HepG2 (cell line): ENCODE measurements at regions not wholly inside any gene's neighbourhood (a gene's known extent, or its start where the extent isn't known, plus 50 kb on each side); places are given as distances from the start of the nearest gene placed in this dataset.

Experiments
- ATAC-seq: fragments of 200-7000 bp; cut with Tn5 transposase; 3 replicates; pipeline ENCODE4 v1.9.1; 2020; ENCODE audit warnings: mild to moderate bottlenecking, moderate library complexity
- BruUV-seq: library from RNA; stranded (reverse); fragments of 400-500 nt; replicated peaks from 2 replicates; lab custom pipeline; 2021; lab: Mats Ljungman, UMichigan
- CTCF ChIA-PET: fragments of 300-600 bp; formaldehyde crosslinking; extraction: SDS; loops from one replicate; lab custom pipeline; 2021; ENCODE audit warnings: low total read pairs, inconsistent platforms, low intra/inter-chr PET ratio; lab: Yijun Ruan, JAX
- POLR2A ChIA-PET: fragments of 350-600 bp; sonication (Branson Sonifier 250); formaldehyde crosslinking; loops from one replicate; lab custom pipeline; 2020; ENCODE audit warnings: antibody characterized with exemption, inconsistent platforms; lab: Yijun Ruan, JAX
- DNase-seq: peaks from one replicate; pipeline ENCODE4 v3.0.0-alpha.2; 2015; ENCODE audit warnings: low spot score
- FAIRE-seq: peaks from 3 replicates; lab custom pipeline; 2011; peaks lifted over from hg19 to GRCh38; lab: Jason Lieb, UNC
- H2AFZ ChIP-seq: one replicate; pipeline ENCODE4 v1.6.1; 2011; ENCODE audit warnings: low read length, inconsistent platforms
- H3K27ac ChIP-seq: fragments of 300-600 bp; 3 replicates; pipeline ENCODE4 v1.8.0; 2011; ENCODE audit warnings: mixed run types, mild to moderate bottlenecking, mixed read lengths, low read length, inconsistent platforms; ENCODE audit not compliant: insufficient read depth; ENCODE audit errors: extremely low read length
- H3K27me3 ChIP-seq, 2 experiments: fragments of 200-600 bp in 1 of 2; 2 replicates in 1 of 2; 3 replicates in 1 of 2; pipeline versions ENCODE4 v1.6.0 to v1.8.0; 2011; ENCODE audit warnings: low read length in 2 of 2, mild to moderate bottlenecking in 2 of 2, moderate library complexity in 2 of 2, inconsistent platforms in 1 of 2; ENCODE audit not compliant: insufficient read depth in 2 of 2, control insufficient read depth in 1 of 2
- H3K36me3 ChIP-seq, 2 experiments: fragments of 200-600 bp in 1 of 2; replicated peaks in 1 of 2; 2 replicates in 1 of 2; 3 replicates in 1 of 2; pipeline versions ENCODE4 v1.5.1 to v1.8.0; 2011; ENCODE audit warnings: low read length in 2 of 2, inconsistent platforms in 1 of 2; ENCODE audit not compliant: insufficient read depth in 2 of 2, control insufficient read depth in 1 of 2
- H3K4me1 ChIP-seq: 2 replicates; pipeline ENCODE4 v1.5.1; 2012; ENCODE audit warnings: low read length, inconsistent platforms; ENCODE audit not compliant: insufficient read depth
- H3K4me2 ChIP-seq: 2 replicates; pipeline ENCODE4 v1.6.0; 2011; ENCODE audit warnings: low read depth, low read length, inconsistent platforms
- H3K4me3 ChIP-seq, 3 experiments: fragments of 200-600 bp in 1 of 3; sonication (generic), shearing (Covaris generic) in 1 of 3; replicated peaks in 1 of 3; 2 replicates each; pipeline ENCODE4 v1.5.1; 2011 to 2016; ENCODE audit warnings: low read length in 3 of 3, inconsistent platforms in 2 of 3, low read depth in 2 of 3, mild to moderate bottlenecking in 2 of 3, control low read depth in 1 of 3, mixed read lengths in 1 of 3; ENCODE audit not compliant: insufficient read depth in 1 of 3
- H3K79me2 ChIP-seq: one replicate; pipeline ENCODE4 v1.6.1; 2011; ENCODE audit warnings: low read length, inconsistent platforms; ENCODE audit not compliant: insufficient read depth
- H3K9ac ChIP-seq: 2 replicates; pipeline ENCODE4 v1.6.0; 2011; ENCODE audit warnings: mild to moderate bottlenecking, low read depth, low read length, inconsistent platforms; ENCODE audit not compliant: insufficient read depth
- H3K9me3 ChIP-seq: 2 replicates; pipeline ENCODE4 v1.5.1; 2012; ENCODE audit warnings: mild to moderate bottlenecking, low read length
- H4K20me1 ChIP-seq: 2 replicates; pipeline ENCODE4 v1.6.0; 2011; ENCODE audit warnings: inconsistent platforms, mild to moderate bottlenecking, low read length, moderate library complexity; ENCODE audit not compliant: insufficient read depth
- GPBP1L1 ChIP-seq: sonication (generic); formaldehyde crosslinking; IDR thresholded peaks from 2 replicates; pipeline ENCODE4 v1.5.0; 2020; ENCODE audit warnings: mild to moderate bottlenecking, missing genetic modification reagents
- NONO ChIP-seq, 2 experiments: fragments of 450-650 bp in 1 of 2; sonication (generic) in 1 of 2; formaldehyde crosslinking in 1 of 2; IDR thresholded peaks in 1 of 2; conservative IDR thresholded peaks in 1 of 2; 2 replicates each; pipeline versions ENCODE4 v1.6.1 to v1.8.0; 2017 to 2022; ENCODE audit warnings: mild to moderate bottlenecking in 1 of 2, missing genetic modification reagents in 1 of 2, moderate library complexity in 1 of 2
- PHF8 ChIP-seq: sonication (generic); formaldehyde crosslinking; IDR thresholded peaks from 2 replicates; pipeline ENCODE4 v1.5.0; 2020; ENCODE audit warnings: missing genetic modification reagents
- ZNF687 ChIP-seq: sonication (generic); formaldehyde crosslinking; IDR thresholded peaks from 2 replicates; pipeline ENCODE4 v1.5.1; 2020; ENCODE audit warnings: mild to moderate bottlenecking, missing genetic modification reagents, moderate library complexity
- in situ Hi-C: cut with HindIII; loops from 2 replicates; pipeline ENCODE4 v1.10.0; 2017; ENCODE audit warnings: low pct_unique_long_range_greater_than_20kb; ENCODE audit not compliant: extremely low pct_ligation_motif_present
- intact Hi-C: fragments of 100-400 bp; cut with micrococcal nuclease; formaldehyde crosslinking; loops from one replicate; pipeline ENCODE4 v1.10.0; 2022; ENCODE audit not compliant: unreplicated experiment

- Histone ChIP-seq H3K4me1 (no peaks in the 10 kb centered on the region), H2AFZ (no peak overlapping the region), H3K4me3 (no peak overlapping the region), H3K79me2 (no peaks in the 10 kb centered on the region), H3K4me2 (no peak overlapping the region), H4K20me1 (no peaks in the 10 kb centered on the region), H3K27me3 (0 out of 5 replicates have a peak, but pooled peaks cover 0 to 3% of the 10 kb centered on the region in 2 experiments), H3K36me3 (no peaks in the 10 kb centered on the region), H3K27ac (no peak overlapping the region), H3K9ac (no peak overlapping the region), H3K9me3 (0 out of 2 replicates have a peak, but pooled peaks cover 4% of the 10 kb centered on the region)
- no TSS peak for BruUV-seq
- DNase-seq (no peak), ATAC-seq (no peak), FAIRE-seq (no peak)
- ChIA-PET CTCF (no interaction called here), POLR2A (no interaction called here)
- in situ Hi-C loops: no loop called here
- intact Hi-C loops: no loop called here
- TF ChIP-seq GPBP1L1 (no peak), NONO (IDR thresholded peaks at IDR 0.05) (no peak), NONO (CRISPR knock-in tag; conservative IDR thresholded peaks at IDR 0.05) (no peak), ZNF687 (CRISPR knock-in tag) (no peak), PHF8 (CRISPR knock-in tag) (no peak)
These were observed 153.0 kb upstream of the UQCRFS1 start for GRCh38 chr19:29365836-29366417.
